ENCODE measurements at regions not wholly inside any gene's neighbourhood (a gene's known extent, or its start where the extent isn't known, plus 50 kb on each side); places are given as distances from the start of the nearest gene placed in this dataset.
"Not testable (repeated sequence)": the region's sequence is repeated elsewhere in the genome, so short reads cannot be mapped to it uniquely, and the experiment has no call there.

- H3K27ac ChIP-seq (ENCODE audit: low read length): no peak overlapping the region
- H3K9me3 ChIP-seq (ENCODE audit: control insufficient read depth, insufficient read depth, low read depth, low read length): no peaks in the 10 kb centered on the region
- in situ Hi-C loops (cut with HindIII; ENCODE audit: low pct_unique_long_range_greater_than_20kb, low sequenced_read_pairs): no loop called here
- ATAC-seq (no peak), DNase-seq (ENCODE audit: low read depth, low spot score) (no peak)
- no peak for TF ChIP-seq TCF7L2 (IDR thresholded peaks at IDR 0.05; ENCODE audit: low read depth, low read length)
- no peak for TF ChIP-seq REST (IDR thresholded peaks at IDR 0.05; ENCODE audit: insufficient read depth in 1 of 2, low read depth in 2 of 2, low read length in 1 of 2)
- no peak for TF ChIP-seq SIN3A (IDR thresholded peaks at IDR 0.05; ENCODE audit: borderline replicate concordance, insufficient read depth, low read depth, low read length)
- TF ChIP-seq CTCF (IDR thresholded peaks at IDR 0.05): no peak
- no peak for TF ChIP-seq POLR2AphosphoS5 (IDR thresholded peaks at IDR 0.05; ENCODE audit: low read depth, low read length)
- H3K4me1 ChIP-seq (ENCODE audit: control insufficient read depth, insufficient read depth, low read length): no peaks in the 10 kb centered on the region
- intact Hi-C loops (cut with micrococcal nuclease; ENCODE audit: unreplicated experiment): no loop called here
- no peaks in the 10 kb centered on the region for H3K27me3 ChIP-seq (ENCODE audit: control insufficient read depth, insufficient read depth, low read length)
- POLR2A ChIA-PET: no interaction called here
- CTCF ChIA-PET: no interaction called here
- no peak overlapping the region for H3K4me3 ChIP-seq (ENCODE audit: low read depth in 2 of 2, low read length in 2 of 2)
- BruUV-seq (replicated peaks): no TSS peak
- H3K36me3 ChIP-seq (ENCODE audit: control insufficient read depth, insufficient read depth, low read length): no peaks in the 10 kb centered on the region
Observed at GRCh38 chr4:64682946-64683345, 273.7 kb upstream of the TECRL start.

- H3K9me3 ChIP-seq (ENCODE audit: control insufficient read depth, insufficient read depth, low read depth, low read length): no peaks in the 10 kb centered on the region
- BruUV-seq (replicated peaks): no TSS peak
- H3K4me3 ChIP-seq (ENCODE audit: low read depth in 2 of 2, low read length in 2 of 2): no peak overlapping the region
- no peak for TF ChIP-seq TCF7L2 (IDR thresholded peaks at IDR 0.05; ENCODE audit: low read depth, low read length)
- no peak for TF ChIP-seq REST (IDR thresholded peaks at IDR 0.05; ENCODE audit: insufficient read depth in 1 of 2, low read depth in 2 of 2, low read length in 1 of 2)
- TF ChIP-seq POLR2AphosphoS5 (IDR thresholded peaks at IDR 0.05; ENCODE audit: low read depth, low read length): no peak
- TF ChIP-seq CTCF (IDR thresholded peaks at IDR 0.05): no peak
- no peak for TF ChIP-seq SIN3A (IDR thresholded peaks at IDR 0.05; ENCODE audit: borderline replicate concordance, insufficient read depth, low read depth, low read length)
- H3K4me1 ChIP-seq (ENCODE audit: control insufficient read depth, insufficient read depth, low read length): no peaks in the 10 kb centered on the region
- no peaks in the 10 kb centered on the region for H3K36me3 ChIP-seq (ENCODE audit: control insufficient read depth, insufficient read depth, low read length)
- intact Hi-C loops (cut with micrococcal nuclease; ENCODE audit: unreplicated experiment): no loop called here
- H3K27me3 ChIP-seq (ENCODE audit: control insufficient read depth, insufficient read depth, low read length): no peaks in the 10 kb centered on the region
- CTCF ChIA-PET: no interaction called here
- H3K27ac ChIP-seq (ENCODE audit: low read length): no peak overlapping the region
- POLR2A ChIA-PET: no interaction called here
- DNase-seq (ENCODE audit: low read depth, low spot score) (no peak), ATAC-seq (no peak)
- in situ Hi-C loops (cut with HindIII; ENCODE audit: low pct_unique_long_range_greater_than_20kb, low sequenced_read_pairs): no loop called here
Observed at GRCh38 chr4:64682481-64682880, 273.2 kb upstream of the TECRL start.

GRCh38 chr4:64673121-64673520 is 263.9 kb upstream of the TECRL start:
- H3K4me3 ChIP-seq (ENCODE audit: low read depth in 2 of 2, low read length in 2 of 2); DNase-seq (ENCODE audit: low read depth, low spot score); in situ Hi-C loops (cut with HindIII; ENCODE audit: low pct_unique_long_range_greater_than_20kb, low sequenced_read_pairs); H3K27me3 ChIP-seq (ENCODE audit: control insufficient read depth, insufficient read depth, low read length); BruUV-seq (replicated peaks); H3K27ac ChIP-seq (ENCODE audit: low read length); POLR2A ChIA-PET; intact Hi-C loops (cut with micrococcal nuclease; ENCODE audit: unreplicated experiment); H3K4me1 ChIP-seq (ENCODE audit: control insufficient read depth, insufficient read depth, low read length); H3K36me3 ChIP-seq (ENCODE audit: control insufficient read depth, insufficient read depth, low read length); CTCF ChIA-PET; H3K9me3 ChIP-seq (ENCODE audit: control insufficient read depth, insufficient read depth, low read depth, low read length); ATAC-seq: not testable (repeated sequence)

Measured in Panc1 (cell line).